Neural progenitor cell (in vitro differentiated cells): ENCODE measurements at regions not wholly inside any gene's neighbourhood (a gene's known extent, or its start where the extent isn't known, plus 50 kb on each side); places are given as distances from the start of the nearest gene placed in this dataset.

Experiments
- DNase-seq: peaks from one replicate; pipeline ENCODE4 v3.0.0-alpha.2; 2016; ENCODE audit warnings: low spot score
- H2AFZ ChIP-seq: fragments of 200-600 bp; sonication (generic); replicated peaks from 2 replicates; pipeline ENCODE4 v1.6.1; 2016; ENCODE audit warnings: antibody characterized with exemption
- H3F3A ChIP-seq: fragments of 200-600 bp; sonication (generic); 2 replicates; pipeline ENCODE4 v1.6.1; 2016; ENCODE audit warnings: antibody characterized with exemption, low read depth
- H3K27ac ChIP-seq: fragments of 200-600 bp; sonication (generic); 2 replicates; pipeline ENCODE4 v1.5.1; 2016; ENCODE audit warnings: mild to moderate bottlenecking
- H3K27me3 ChIP-seq: fragments of 200-600 bp; sonication (generic); 2 replicates; pipeline ENCODE4 v1.6.1; 2016; ENCODE audit warnings: mild to moderate bottlenecking, moderate library complexity
- H3K36me3 ChIP-seq: fragments of 200-600 bp; sonication (generic); 2 replicates; pipeline ENCODE4 v1.5.1; 2016
- H3K4me1 ChIP-seq: fragments of 200-600 bp; sonication (generic); 2 replicates; pipeline ENCODE4 v1.6.1; 2016; ENCODE audit warnings: mixed run types
- H3K4me2 ChIP-seq: fragments of 200-600 bp; sonication (generic); 2 replicates; pipeline ENCODE4 v1.6.1; 2016
- H3K4me3 ChIP-seq: fragments of 200-600 bp; sonication (generic); 2 replicates; pipeline ENCODE4 v1.5.1; 2016
- H3K79me2 ChIP-seq: fragments of 200-600 bp; sonication (generic); 2 replicates; pipeline ENCODE4 v1.6.1; 2016; ENCODE audit warnings: low read depth
- H3K9ac ChIP-seq: fragments of 200-600 bp; sonication (generic); 2 replicates; pipeline ENCODE4 v1.6.1; 2016
- H3K9me3 ChIP-seq: fragments of 200-600 bp; sonication (generic); 2 replicates; pipeline ENCODE4 v1.5.1; 2016; ENCODE audit warnings: low read depth
- H4K20me1 ChIP-seq: fragments of 200-600 bp; sonication (generic); 2 replicates; pipeline ENCODE4 v1.6.1; 2016; ENCODE audit warnings: low read depth
- H3K27ac Mint-ChIP-seq: 3 replicates; pipeline ENCODE4 v1.8.0; 2021; ENCODE audit warnings: mixed read lengths
- H3K27me3 Mint-ChIP-seq: 2 replicates; pipeline ENCODE4 v1.8.0; 2022; ENCODE audit warnings: low read depth, mild to moderate bottlenecking, inconsistent platforms, moderate library complexity, mixed read lengths; ENCODE audit not compliant: insufficient read depth
- H3K36me3 Mint-ChIP-seq: 3 replicates; pipeline ENCODE4 v1.8.0; 2021; ENCODE audit warnings: mixed read lengths
- H3K4me1 Mint-ChIP-seq: 3 replicates; pipeline ENCODE4 v1.8.0; 2021; ENCODE audit warnings: mixed read lengths
- H3K4me3 Mint-ChIP-seq: 3 replicates; pipeline ENCODE4 v1.8.0; 2021; ENCODE audit warnings: mild to moderate bottlenecking, moderate library complexity, mixed read lengths
- H3K9me3 Mint-ChIP-seq: 3 replicates; pipeline ENCODE4 v1.8.0; 2020; ENCODE audit warnings: mixed read lengths
- EZH2 ChIP-seq: fragments of 200-600 bp; sonication (generic); IDR thresholded peaks from 2 replicates; pipeline ENCODE4 v1.6.1; 2017; ENCODE audit warnings: antibody characterized with exemption, mild to moderate bottlenecking, moderate library complexity
- EZH2phosphoT487 ChIP-seq: fragments of 200-600 bp; sonication (generic); IDR thresholded peaks from 2 replicates; pipeline ENCODE4 v1.6.1; 2017; ENCODE audit warnings: antibody characterized with exemption
- TF ChIP-seq, protein P1 (sequence below): fragments of 200-600 bp; sonication (generic); IDR thresholded peaks from 2 replicates; pipeline ENCODE4 v1.5.1; 2017; ENCODE audit warnings: antibody characterized with exemption, mild to moderate bottlenecking

DNA sequence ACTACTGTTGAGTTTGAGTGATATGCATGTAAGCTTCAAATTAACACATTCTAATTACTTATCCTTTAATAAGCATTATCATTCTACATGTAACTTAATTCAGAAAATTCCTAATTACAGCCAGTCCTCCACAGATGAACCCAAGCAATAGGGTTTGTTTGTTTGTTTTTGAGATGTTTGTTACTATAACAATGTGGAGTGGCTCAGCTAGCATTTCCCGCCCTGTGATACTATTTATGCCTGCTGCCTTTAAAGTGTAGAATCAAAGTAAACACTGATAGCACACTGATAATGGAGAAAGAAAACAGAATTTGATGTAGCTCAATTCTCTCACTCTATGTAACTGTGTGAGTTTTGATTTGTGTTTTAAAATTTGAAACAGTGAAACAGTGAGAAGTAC lies 105.1 kb upstream of the IGF1R start:
- H3K27ac Mint-ChIP-seq: no peak overlapping the region
- no peaks in the 10 kb centered on the region for H3K36me3 ChIP-seq
- no peaks in the 10 kb centered on the region for H3K9me3 Mint-ChIP-seq
- H3K27ac ChIP-seq: no peak overlapping the region
- no peak for TF ChIP-seq EZH2phosphoT487
- no peak for TF ChIP-seq EZH2
- TF ChIP-seq, protein P1, sequence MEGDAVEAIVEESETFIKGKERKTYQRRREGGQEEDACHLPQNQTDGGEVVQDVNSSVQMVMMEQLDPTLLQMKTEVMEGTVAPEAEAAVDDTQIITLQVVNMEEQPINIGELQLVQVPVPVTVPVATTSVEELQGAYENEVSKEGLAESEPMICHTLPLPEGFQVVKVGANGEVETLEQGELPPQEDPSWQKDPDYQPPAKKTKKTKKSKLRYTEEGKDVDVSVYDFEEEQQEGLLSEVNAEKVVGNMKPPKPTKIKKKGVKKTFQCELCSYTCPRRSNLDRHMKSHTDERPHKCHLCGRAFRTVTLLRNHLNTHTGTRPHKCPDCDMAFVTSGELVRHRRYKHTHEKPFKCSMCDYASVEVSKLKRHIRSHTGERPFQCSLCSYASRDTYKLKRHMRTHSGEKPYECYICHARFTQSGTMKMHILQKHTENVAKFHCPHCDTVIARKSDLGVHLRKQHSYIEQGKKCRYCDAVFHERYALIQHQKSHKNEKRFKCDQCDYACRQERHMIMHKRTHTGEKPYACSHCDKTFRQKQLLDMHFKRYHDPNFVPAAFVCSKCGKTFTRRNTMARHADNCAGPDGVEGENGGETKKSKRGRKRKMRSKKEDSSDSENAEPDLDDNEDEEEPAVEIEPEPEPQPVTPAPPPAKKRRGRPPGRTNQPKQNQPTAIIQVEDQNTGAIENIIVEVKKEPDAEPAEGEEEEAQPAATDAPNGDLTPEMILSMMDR: no peak
- DNase-seq: no peak
- H3K4me3 Mint-ChIP-seq: no peak overlapping the region
- no peak overlapping the region for H3K4me2 ChIP-seq
- no peak overlapping the region for H2AFZ ChIP-seq
- no peak overlapping the region for H3K9ac ChIP-seq
- no peaks in the 10 kb centered on the region for H3K36me3 Mint-ChIP-seq
- H3K4me1 ChIP-seq: peaks cover 4% of the 10 kb centered on the region
- peaks cover 11% of the 10 kb centered on the region for H3F3A ChIP-seq
- H3K79me2 ChIP-seq: no peaks in the 10 kb centered on the region
- no peaks in the 10 kb centered on the region for H4K20me1 ChIP-seq
- H3K27me3 Mint-ChIP-seq: peaks cover 12% of the 10 kb centered on the region
- peaks cover 27% of the 10 kb centered on the region for H3K27me3 ChIP-seq
- H3K4me1 Mint-ChIP-seq: peaks cover 8% of the 10 kb centered on the region
- no peak overlapping the region for H3K4me3 ChIP-seq
- no peaks in the 10 kb centered on the region for H3K9me3 ChIP-seq

DNA sequence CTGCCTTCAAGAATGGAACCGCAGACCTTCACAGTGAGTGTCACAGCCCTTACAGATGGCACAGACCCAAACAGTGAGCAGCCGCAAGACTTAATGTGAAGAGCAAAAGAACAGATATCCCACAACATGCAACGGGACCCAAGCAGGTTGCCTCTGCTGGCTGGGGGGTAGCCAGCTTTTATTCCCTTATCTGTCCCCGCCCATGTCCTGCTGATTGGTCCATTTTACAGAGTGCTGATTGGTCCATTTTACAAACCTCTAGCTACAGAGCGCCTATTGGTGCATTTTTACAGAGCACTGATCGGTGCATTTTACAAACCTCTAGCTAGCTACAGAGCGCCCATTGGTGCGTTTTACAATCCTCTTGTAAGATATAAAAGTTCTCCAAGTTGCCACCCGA lies 102.0 kb upstream of the IGF1R start:
- Histone ChIP-seq H3K27ac (no peak overlapping the region), H3K4me1 (peaks cover 7% of the 10 kb centered on the region), H4K20me1 (no peaks in the 10 kb centered on the region), H3K27me3 (peaks cover 39% of the 10 kb centered on the region), H2AFZ (no peak overlapping the region), H3K4me2 (no peak overlapping the region), H3K4me3 (no peak overlapping the region), H3K9me3 (no peaks in the 10 kb centered on the region), H3K9ac (no peak overlapping the region), H3K79me2 (no peaks in the 10 kb centered on the region), H3K36me3 (no peaks in the 10 kb centered on the region), H3F3A (peaks cover 23% of the 10 kb centered on the region)
- Mint-ChIP-seq H3K4me3 (peak overlapping the region; percentile 34), H3K27ac (no peak overlapping the region), H3K36me3 (no peaks in the 10 kb centered on the region), H3K4me1 (peaks cover 14% of the 10 kb centered on the region), H3K9me3 (peaks cover 2% of the 10 kb centered on the region), H3K27me3 (peaks cover 17% of the 10 kb centered on the region)
- DNase-seq: no peak
- TF ChIP-seq EZH2 (no peak), EZH2phosphoT487 (no peak)
- TF ChIP-seq, protein P1: no peak

GRCh38 chr15:98547275-98547674 lies 101.1 kb upstream of the IGF1R start:
- Histone ChIP-seq H3K4me2 (peak overlapping the region; percentile 83), H3K79me2 (no peaks in the 10 kb centered on the region), H3K4me3 (peak overlapping the region; percentile 46), H3K27me3 (peaks cover 39% of the 10 kb centered on the region), H3K27ac (no peak overlapping the region), H2AFZ (peak overlapping the region; percentile 88), H4K20me1 (no peaks in the 10 kb centered on the region), H3K36me3 (no peaks in the 10 kb centered on the region), H3K4me1 (peaks cover 7% of the 10 kb centered on the region), H3F3A (peaks cover 23% of the 10 kb centered on the region), H3K9ac (no peak overlapping the region), H3K9me3 (no peaks in the 10 kb centered on the region)
- DNase-seq: no peak
- Mint-ChIP-seq H3K9me3 (peaks cover 2% of the 10 kb centered on the region), H3K27ac (no peak overlapping the region), H3K36me3 (no peaks in the 10 kb centered on the region), H3K4me1 (peaks cover 14% of the 10 kb centered on the region), H3K27me3 (peaks cover 19% of the 10 kb centered on the region), H3K4me3 (peak overlapping the region; percentile 89)
- TF ChIP-seq EZH2 (no peak), EZH2phosphoT487 (no peak)
- TF ChIP-seq, protein P1: no peak
